ENCODE measurements at regions not wholly inside any gene's neighbourhood (a gene's known extent, or its start where the extent isn't known, plus 50 kb on each side); places are given as distances from the start of the nearest gene placed in this dataset.
A peak's percentile ranks its signal among the peaks of the same experiment; 100 is the strongest.
"Not testable (repeated sequence)": the region's sequence is repeated elsewhere in the genome, so short reads cannot be mapped to it uniquely, and the experiment has no call there.

DNA sequence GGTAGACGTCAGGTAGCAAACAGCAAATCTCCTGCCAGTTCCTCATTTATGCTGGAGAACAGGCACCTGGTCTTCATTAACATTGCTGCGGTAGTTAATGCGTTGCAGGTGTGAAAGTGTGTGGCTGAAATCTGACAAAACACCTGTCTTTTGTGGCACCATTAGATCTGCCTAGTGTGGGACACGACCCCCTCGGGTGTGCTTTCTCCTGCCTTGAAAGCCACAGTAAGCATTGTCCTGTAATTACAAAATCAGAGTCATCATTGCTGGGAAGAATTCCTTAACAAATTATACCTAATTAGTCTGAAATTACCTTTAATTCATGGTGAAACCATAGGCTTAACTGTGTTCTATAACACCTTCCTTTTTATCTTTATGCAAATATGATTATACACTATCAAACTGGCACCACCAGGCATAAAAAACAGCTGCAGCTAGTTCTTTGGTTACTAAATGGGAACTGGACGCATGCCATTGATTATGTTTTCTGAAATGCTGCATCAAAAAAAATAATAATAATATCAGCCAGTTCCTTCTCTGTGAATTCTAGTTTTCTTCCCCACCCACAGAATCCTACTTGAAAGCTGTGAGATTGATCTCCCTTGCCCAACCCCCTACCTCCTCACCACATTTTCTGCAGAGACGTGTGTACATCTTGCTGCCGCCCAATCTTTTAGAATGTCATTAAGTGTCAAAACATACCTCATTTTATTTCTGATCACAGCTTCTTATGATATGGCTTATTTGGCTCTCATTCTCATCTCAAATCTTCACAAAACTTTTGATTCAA lies 374.0 kb downstream of the NFIB start:
- no peak for DNase-seq

DNA sequence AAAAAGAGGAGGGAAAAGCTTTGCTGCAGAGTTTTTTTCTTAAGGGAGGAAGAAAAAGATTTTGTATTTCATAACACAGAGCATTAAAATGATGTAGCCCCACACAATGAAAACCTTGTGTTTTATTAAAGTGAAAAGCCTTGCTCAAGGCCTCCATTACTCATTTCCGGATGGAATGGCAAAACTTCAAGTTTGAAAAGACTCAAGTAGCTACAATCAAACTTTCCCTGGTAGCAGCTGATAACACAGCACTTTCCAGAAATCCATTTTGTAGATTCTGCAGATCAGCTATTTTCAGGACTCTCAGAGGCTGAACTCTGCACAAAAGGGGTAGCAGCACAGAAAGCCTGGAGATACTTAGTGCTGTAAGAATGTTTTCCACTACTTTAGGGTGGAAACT lies 374.8 kb downstream of the NFIB start:
- peak; percentile 85 for DNase-seq

DNA sequence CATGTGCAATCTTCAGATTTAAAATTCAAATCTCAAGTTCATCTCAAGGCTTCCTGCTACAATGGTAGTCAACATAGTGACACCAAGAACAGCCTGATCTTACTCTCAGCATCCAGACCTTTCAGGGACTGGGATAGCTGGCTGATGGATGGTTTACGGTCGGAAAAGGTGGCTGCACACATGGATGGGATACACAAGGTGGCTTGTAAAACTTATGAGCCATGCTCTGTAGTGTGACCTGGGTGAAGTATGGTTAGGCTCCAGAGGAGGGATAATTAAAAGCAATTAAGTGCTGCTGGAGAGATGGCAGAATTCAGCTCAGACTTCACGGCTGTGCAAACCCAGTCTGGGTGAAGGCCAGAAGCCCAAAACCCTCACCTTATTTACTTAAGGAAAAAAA lies 379.5 kb downstream of the NFIB start:
- no peak for DNase-seq

DNA sequence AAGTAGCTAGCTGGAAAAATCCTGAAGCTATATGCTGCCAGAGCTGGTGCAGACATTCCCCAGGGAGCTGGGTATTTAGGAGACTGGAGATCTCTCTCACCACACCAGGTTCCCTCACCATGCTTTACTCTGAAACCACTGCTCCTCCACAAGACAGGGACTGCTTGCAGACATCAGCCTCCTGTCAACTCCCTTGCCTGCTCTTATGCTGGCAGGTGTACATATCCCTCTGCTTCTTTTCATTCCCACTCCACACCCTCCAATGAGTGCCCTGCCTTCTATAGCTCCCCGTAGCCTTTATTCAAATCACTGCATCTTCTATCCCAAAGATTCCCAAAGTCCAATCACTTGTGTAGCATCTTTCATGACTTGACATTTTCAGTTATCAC lies 380.7 kb downstream of the NFIB start:
- DNase-seq: no peak

DNA sequence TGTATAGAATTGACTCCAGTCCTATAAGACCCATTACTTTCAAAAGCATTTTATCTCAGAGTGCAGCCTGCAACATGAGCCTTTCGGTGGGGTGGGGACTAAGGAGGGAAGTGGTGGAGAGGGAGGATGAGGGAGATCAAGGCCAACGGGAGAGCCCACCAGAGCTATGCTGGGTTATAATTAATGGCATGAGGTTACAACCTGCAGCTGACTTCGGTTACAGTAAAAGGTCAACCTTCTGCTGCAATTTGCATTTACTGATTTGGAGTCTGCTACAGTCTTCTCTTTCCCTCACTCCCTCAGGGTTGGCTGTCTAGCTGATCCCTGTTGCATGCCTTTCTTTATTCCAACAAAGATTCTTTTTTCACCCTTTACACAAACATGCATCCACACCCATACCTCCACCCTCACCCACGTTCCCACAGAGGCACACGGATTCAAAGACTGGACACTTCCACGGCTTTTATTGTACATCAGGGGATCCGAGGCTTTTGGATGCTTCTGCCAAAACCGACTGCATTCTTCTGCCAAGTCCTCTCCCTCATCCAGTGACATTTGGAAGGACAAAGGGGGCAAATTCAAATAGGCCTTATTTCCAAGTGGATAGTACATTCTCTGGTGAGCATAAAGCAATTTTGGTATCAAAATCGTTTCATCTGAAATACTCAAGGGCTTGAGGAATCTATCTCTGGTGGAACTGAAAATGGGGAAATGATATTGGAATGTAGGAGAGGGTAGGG lies 381.2 kb downstream of the NFIB start:
- DNase-seq: no peak

DNA sequence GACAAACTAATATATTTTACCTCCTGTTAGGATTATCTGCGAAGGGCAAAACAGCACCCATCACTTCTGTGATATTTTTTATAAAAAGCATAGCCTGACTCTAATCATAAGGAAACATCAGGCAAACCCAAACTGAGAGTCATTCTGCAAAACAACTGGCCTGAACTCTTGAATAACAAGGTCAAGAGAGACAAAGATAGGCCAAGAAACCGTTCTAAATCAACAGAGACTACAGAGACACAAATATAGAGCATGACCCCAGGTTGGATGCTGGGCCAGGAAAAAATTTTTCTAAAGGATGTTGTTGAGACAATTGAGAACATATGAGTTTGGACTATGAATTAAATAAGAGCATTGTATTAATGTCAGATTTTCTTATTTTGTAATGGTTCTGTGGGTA lies 384.9 kb downstream of the NFIB start:
- DNase-seq: no peak

DNA sequence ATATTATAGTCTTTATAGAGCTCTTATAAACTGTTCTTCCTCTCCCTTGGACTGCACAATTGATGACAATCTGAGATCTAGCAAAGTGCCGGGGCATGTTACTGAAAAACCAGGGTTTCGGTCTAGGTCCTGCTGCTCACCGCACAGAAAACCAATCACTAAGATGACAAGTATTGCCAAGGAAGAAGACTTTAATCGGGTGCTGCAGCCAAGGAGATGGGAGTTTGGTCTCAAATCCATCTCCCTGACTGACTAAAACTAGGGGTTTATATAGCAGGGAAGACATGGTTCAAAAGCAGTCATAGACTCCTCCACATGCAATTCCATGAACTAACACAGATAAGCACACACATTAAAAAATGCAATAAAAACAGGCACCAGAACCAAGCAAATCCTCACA lies 390.6 kb downstream of the NFIB start:
- no peak for DNase-seq

DNA sequence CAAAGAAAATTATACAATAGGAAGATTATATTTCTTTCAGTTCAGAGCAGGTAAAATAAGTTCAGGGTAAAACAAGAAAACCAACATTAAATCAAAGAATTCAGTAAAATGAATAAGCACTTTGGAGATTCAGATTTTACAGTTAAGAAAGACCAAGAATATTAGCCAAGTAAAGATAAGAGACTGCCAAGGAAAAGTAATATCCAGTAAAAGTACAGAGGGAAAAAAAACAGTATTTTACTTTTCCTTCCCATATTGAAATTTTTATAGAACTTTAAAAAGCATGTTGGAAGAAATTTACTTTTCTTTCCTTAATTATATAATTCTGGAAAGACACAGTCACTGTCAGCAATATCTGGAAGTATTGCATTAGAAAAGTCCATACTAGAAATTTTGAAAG lies 393.4 kb downstream of the NFIB start:
- no peak for DNase-seq

DNA sequence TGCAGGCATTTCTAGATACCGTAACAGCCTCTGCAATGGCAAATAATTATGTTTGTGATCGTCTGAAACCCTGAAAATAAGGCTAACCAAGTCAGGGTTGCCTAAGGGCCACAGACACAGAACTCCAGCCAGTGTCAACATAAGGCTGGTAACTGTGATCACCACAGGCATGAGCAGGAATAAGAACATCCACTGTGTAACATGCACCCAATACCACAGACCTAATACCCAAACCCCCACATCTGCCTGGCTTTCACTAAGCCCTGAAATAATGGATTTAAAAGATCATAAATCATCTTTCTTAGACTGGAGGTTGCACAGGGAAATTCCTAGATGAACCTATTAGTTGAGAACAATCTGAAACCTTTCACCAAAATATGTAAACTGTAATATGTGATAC lies 394.5 kb downstream of the NFIB start:
- DNase-seq: peak; percentile 10

DNA sequence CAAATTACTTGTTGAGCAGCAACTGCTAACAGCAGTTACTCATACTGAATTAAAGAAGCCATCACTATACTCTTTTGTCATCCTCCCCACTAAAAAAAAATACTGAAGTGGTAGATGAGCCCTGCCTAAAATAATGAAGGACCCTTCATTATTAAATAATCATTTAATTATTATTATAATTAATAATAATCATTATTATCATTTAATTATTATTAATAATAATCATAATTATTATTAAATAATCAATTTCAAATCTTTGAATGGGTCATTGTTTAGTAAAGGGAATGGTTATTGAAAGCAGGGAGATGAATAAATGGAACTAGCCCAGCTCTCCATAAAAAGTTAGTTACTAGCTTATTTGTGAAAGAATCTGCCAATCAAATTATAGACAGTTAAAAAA lies 396.4 kb downstream of the NFIB start:
- DNase-seq: no peak

DNA sequence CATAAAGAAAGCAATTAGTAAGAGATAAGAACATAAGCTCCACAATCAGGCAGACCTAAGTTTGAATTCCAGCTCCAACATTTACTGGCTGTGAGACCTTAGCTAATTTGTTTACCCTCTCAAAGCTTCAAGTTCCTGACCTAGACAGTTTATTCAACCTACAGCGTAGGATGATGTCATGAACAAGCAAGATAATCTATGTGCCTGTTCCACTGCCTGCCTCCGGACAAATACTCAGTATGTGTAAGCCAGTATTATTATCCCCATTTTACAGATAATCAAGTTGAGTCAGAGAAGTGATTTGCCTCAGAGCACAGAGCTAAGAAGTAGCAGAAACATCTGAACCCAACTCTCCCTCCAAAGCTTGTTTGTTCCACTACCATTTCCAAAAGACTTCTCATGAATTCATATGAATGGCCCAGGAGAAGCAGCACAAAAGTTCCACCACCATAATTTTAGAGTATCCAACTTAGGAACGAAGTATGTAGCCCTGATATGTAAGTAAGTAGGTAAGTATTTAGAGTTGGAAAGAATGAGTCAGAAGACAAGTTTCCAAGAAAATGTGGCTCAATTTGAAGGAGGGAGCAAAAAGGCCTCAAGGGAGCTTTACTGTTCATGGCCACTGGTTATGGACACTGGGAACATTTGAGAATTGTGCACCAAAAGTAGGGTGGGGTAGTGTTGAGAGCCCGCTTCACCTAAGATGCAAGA lies 398.2 kb downstream of the NFIB start:
- peak; percentile 7 for DNase-seq

DNA sequence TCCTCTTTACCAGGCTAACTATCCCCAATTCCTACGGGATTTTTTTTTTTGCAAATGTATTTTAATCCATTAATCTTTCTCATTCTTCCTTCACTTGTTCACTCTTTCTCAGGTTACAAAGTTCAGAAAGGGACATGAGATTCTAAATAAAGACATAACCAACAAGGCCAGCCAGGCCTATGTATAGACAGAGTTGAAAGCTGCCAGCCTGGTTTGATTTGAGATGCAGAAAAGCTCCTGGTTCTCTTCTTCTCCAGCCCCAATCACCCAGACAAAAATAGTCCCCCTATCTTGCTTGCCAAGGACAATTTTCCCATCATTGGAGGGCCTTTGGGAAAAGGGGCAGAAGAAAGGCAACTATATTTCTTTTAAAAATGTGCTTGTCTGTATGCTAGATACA lies 398.8 kb downstream of the NFIB start:
- no peak for DNase-seq

DNA sequence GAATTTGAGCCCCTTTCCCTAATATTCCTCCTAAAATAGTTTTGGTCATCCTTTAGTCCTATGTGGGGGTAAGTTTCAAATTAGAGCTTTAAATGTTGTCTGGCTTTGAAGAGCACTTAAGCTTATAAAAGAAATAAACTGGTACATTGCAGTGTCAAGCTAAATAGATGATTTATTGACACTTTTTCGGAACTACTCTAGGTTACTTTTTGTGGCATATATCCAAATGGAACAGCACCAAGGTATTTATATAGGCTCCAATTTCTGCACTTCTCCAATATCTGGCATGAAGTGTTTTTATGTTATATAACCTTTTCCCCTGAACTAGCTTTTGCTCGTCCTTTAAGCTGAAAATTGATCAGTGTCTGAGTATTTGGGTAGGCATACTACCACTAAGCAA lies 402.5 kb downstream of the NFIB start:
- no peak for DNase-seq

DNA sequence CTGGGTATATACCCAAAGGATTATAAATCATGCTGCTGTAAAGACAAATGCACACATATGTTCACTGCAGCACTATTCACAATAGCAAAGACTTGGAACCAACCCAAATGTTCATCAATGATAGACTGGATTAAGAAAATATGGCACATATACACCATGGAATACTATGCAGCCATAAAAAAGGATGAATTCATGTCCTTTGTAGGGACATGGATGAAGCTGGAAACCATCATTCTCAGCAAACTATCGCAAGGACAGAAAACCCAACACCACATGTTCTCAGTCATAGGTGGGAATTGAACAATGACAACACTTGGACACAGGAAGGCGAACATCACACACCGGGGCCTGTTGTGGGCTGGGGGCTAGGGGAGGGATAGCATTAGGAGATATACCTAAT lies 406.1 kb downstream of the NFIB start:
- not testable (repeated sequence) for DNase-seq

DNA sequence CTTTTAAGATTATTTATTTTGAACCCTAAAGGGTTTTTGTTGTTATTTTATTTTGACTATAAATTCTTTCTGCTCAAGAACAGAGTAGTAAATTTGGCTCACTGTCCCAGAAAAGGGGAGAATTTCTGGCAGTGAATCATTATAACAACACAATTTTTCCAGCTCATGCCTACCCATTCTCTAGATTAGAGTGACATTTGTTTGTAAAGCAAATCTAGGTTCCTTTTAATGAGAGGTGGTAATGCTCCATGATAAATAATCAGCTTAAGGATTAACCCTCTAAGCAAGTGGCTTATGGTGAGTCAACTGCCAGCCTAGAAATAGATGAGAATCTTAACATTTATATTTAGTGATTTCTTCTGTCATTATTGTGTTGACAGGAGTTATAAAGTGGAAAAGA lies 409.2 kb downstream of the NFIB start:
- DNase-seq: no peak

DNA sequence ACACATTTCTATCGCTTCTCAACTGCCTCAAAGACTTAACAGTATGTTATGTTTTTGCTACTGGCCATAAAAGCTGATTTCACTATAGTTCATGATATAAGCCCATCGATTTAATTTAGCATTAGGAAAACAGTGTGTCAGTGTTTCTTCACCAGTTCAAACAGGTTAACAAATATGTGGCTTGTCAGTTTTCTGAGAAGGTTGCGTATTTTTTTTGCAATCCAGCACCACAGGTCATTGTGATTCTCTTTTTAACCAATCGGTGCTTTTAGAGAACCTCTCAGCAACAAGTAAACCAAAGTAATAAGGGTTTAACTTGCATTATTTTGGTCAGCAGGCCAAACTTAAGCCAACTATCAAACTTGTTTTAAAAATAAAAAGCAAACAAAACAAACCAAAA lies 409.6 kb downstream of the NFIB start:
- no peak for DNase-seq

DNA sequence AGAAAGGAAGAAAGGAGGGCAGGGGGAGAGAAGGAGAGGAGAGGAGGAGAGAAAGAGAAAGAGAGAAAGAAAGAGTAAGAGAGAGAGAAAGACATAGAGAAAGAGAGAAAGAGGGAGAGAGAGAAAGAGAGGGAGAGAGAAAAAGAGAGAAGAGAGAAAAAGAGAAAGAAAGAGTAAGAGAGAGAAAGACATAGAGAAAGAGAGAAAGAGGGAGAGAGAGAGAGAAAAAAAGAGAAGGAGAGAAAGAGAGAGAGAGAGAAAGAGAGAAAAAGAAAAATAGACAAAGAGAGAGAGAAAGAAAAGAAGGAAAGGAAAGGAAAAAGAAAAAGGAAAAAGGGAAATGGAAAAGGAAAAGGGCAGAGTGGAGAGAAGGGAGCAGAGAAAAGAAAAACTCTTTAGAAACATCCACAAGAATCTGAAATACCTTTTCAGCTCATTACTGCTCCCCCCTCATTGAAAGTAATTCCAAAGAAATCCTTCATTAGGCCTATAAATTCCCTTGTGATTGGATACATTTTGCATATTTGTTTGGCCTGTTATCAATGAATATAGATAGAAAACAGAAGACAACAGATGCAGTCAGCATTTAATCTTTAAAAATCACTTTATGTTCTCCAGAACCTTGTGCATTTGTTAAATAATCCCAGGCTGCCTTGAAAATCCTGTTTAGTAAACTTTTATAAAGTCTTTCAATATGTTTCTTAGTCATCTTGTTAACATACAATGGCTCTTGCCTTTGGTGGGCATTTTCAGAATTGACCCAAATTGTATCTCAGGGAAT lies 411.5 kb downstream of the NFIB start:
- DNase-seq: no peak

DNA sequence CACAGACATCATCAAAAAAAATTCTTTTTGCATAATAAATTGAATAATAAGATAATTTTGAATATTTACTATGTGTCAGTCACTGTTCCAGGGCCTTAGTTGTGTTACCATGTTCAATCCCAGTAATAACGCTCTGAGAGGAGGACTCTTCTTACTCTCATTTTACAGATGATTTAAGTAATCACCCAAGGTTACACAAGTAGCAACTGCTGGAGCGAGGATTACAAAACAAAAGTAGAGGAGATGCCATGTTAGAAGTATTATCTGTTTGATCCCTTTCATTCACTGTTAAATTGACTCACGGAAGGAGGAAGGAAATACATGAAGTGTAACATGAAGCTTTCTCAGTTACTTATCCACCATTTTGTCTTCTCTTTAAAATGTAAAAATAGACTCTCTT lies 412.8 kb downstream of the NFIB start:
- no peak for DNase-seq

DNA sequence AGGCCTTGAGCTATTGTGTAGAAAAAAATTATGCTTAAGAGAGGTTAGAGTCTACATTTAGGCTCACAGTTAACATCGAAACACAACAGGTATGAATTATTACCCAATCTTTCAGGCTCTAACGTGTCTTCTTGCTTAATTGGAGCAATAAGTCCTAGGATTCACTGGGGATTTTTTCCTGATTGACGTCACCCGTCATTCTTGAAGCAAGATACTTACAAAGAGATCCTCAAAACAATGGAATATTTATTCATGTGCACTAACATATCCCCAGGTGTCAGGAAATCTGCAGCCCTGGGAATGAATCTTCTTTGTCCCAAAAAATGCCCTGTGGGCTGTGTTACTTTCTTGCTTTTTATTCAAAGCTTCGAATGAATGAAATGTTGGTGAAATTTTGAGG lies 413.5 kb downstream of the NFIB start:
- DNase-seq: no peak

DNA sequence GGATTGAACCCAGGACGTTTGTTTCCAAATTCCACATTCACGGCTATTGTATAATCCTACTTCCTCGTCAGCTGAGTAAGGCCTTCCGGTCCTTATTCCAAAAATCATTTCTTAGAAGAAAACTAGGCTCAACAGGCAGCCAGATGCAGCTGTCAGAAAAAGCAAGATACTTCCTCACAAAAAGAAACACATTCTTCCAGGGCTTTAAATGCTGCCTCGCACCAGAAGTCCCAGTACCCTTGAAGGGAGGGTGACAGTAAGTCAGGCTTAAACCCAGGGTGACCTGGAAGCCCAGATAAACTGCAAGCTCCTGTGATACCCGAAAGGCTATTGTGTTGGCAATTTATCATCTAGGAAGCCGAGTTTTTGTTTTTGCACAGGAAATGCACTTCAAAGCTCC lies 414.0 kb downstream of the NFIB start:
- DNase-seq: no peak

DNA sequence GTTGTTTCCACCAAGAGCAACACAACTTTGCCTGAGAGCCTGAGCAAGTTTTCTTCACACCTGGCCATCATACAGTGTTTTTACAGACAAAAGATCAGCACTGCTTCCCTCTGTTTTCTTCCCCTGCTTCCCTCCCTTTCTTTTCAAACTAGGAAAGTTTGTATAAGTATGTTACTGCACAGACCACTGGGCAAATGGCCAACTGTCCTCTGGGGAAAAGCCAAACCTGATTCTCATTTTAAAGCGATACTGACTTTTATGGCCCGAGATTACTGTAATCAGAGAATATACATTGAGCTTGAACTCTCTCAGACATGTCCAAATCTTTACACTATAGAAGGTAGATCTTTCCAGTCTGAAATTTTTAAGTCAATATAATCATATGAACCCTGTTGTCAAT lies 415.0 kb downstream of the NFIB start:
- DNase-seq: no peak

DNA sequence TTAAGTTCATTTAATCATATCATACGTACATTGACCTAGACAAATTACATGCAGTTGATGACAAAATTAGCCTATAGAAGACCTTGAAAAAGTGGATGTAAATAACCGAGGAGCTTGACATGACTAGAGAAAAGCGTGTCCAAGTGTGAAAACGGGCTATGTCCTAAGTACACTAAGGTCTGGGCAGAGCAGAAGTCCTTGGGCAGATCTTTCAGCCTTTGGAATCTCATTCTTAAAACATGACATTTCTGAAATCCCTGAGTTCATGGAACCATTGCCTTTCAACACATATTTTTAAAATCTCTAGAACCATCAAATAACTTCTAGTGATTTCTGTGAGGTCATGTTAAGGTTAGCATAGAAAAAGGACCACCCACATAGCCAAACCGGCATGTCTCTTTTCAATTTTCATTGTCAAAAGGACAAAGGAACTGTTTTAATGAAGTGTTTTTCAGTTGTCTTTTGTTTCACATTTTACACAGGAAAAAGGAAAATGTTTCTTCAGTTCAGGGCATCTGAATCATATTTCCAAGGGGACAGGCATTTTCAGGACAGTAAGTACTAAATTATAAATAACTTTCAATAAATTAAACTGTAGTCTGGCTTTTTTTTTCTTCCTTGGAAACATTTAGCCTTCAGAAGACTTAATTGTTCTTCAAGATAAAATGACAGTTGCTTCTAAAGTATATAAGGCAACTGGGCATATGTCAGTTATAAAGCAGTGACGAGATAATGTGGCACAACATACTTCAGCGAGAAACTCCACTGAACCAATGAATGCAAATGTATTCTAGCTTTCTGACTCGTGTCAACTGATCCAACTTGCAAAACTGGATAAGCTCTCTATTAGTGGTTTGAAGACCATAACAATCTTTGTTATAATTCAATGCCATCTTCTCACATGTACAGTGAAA lies 416.8 kb downstream of the NFIB start:
- no peak for DNase-seq
